ENCODE measurements at regions not wholly inside any gene's neighbourhood (a gene's known extent, or its start where the extent isn't known, plus 50 kb on each side); places are given as distances from the start of the nearest gene placed in this dataset.

DNA sequence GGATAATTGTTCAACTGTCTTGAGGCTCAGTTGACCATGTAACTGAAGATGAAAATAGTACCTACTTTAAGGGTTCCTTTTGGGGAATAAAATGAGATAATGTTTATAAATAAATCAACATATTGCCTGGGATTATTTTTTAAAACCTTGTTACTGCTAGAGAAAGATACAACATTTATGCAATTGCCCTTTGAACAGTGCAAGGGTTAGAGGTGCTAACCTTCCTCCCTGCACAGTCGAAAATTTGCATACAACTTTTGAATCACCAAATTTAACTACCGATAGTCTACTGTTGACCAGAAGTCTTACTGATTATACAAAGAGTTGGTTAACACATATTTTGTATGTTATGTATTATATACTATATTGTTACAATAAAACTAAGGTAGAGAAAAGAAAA is 750.0 kb downstream of the EFNB2 start:
- TF ChIP-seq CTCF (IDR thresholded peaks at IDR 0.05; ENCODE audit: low read depth, low read length): no peak
- no peaks in the 10 kb centered on the region for H3K36me3 ChIP-seq
- H3K9me3 ChIP-seq (ENCODE audit: severe bottlenecking): no peaks in the 10 kb centered on the region
- no peaks in the 10 kb centered on the region for H3K27me3 ChIP-seq (ENCODE audit: insufficient read depth, low read depth, severe bottlenecking)
- no peak overlapping the region for H3K4me3 ChIP-seq (ENCODE audit: low read depth, low read length)
- no peak overlapping the region for H3K27ac ChIP-seq
- DNase-seq: no peak

- no peak for DNase-seq
- Histone ChIP-seq H3K36me3 (no peaks in the 10 kb centered on the region), H3K27me3 (ENCODE audit: insufficient read depth, low read depth, severe bottlenecking) (no peaks in the 10 kb centered on the region), H3K9me3 (ENCODE audit: severe bottlenecking) (no peaks in the 10 kb centered on the region), H3K4me3 (ENCODE audit: low read depth, low read length) (no peak overlapping the region), H3K27ac (no peak overlapping the region)
- TF ChIP-seq CTCF (IDR thresholded peaks at IDR 0.05; ENCODE audit: low read depth, low read length): no peak
Measured at GRCh38 chr13:105783261-105783660, 752.2 kb downstream of the EFNB2 start.

DNA sequence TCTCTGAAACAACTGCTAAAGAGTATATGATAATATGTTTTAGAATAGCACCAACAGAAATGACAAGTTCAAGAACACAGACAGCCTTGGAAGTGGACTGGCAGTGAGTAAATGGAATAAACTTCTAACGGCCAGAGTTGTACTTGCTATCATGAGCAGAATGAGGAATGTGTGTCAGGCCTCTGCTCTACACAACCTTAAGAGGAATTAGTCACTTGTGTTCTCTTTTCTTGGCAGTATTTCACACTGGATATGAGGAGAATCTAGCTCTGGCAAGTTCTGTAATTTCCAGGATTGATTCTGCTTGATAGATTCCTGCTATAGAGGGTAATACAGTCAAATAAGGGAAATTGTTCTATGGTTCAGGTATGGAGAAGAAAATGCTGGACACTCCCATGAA is 757.3 kb downstream of the EFNB2 start:
- no peaks in the 10 kb centered on the region for H3K27me3 ChIP-seq (ENCODE audit: insufficient read depth, low read depth, severe bottlenecking)
- no peak for DNase-seq
- H3K27ac ChIP-seq: no peak overlapping the region
- no peak for TF ChIP-seq CTCF (IDR thresholded peaks at IDR 0.05; ENCODE audit: low read depth, low read length)
- H3K4me3 ChIP-seq (ENCODE audit: low read depth, low read length): no peak overlapping the region
- no peaks in the 10 kb centered on the region for H3K36me3 ChIP-seq
- no peaks in the 10 kb centered on the region for H3K9me3 ChIP-seq (ENCODE audit: severe bottlenecking)

DNA sequence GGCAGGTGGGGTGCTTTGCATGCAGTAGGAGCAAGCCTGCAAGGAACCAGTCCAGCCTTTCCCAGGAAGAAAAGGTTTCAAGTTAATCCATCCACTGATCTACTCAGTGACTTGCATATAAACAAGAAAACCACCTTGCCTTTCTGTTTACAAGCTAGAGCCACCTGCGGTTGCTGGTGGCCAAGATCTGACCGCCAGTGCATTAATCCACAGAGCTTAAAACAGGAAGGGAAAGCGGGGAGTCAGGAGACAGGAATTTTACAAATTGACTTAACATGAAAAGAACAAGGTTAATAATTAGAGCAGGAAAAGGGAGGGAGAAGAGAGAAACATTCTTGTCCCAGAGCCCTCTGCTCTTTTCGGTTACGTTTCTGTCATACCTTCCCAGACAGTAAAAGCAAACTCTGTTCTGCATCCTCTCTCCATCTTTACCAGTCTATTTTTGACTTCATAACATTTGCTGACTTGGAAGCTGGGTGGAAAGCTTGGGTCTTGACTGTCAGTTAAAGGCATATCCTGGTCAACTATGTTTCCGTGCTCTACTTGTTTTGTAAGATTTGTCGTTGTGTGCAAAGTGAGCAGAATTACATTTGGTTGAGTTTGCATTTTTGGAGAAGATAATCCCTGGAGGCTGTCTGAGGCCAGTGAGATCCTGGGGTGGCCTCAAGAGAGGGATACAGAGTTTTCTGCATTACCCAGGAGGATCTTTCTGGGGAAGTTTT is 760.6 kb downstream of the EFNB2 start:
- Histone ChIP-seq H3K27ac (no peak overlapping the region), H3K27me3 (ENCODE audit: insufficient read depth, low read depth, severe bottlenecking) (no peaks in the 10 kb centered on the region), H3K9me3 (ENCODE audit: severe bottlenecking) (no peaks in the 10 kb centered on the region), H3K36me3 (no peaks in the 10 kb centered on the region), H3K4me3 (ENCODE audit: low read depth, low read length) (no peak overlapping the region)
- TF ChIP-seq CTCF (IDR thresholded peaks at IDR 0.05; ENCODE audit: low read depth, low read length): no peak
- no peak for DNase-seq

GRCh38 chr13:105773863-105774538 is 761.5 kb downstream of the EFNB2 start:
- no peaks in the 10 kb centered on the region for H3K9me3 ChIP-seq (ENCODE audit: severe bottlenecking)
- H3K27ac ChIP-seq: no peak overlapping the region
- no peak overlapping the region for H3K4me3 ChIP-seq (ENCODE audit: low read depth, low read length)
- no peaks in the 10 kb centered on the region for H3K27me3 ChIP-seq (ENCODE audit: insufficient read depth, low read depth, severe bottlenecking)
- no peaks in the 10 kb centered on the region for H3K36me3 ChIP-seq
- no peak for DNase-seq
- no peak for TF ChIP-seq CTCF (IDR thresholded peaks at IDR 0.05; ENCODE audit: low read depth, low read length)
